ENCODE measurements at regions not wholly inside any gene's neighbourhood (a gene's known extent, or its start where the extent isn't known, plus 50 kb on each side); places are given as distances from the start of the nearest gene placed in this dataset.

GRCh38 chr5:6076341-6077239 lies 301.8 kb downstream of the MED10 start:
- TF ChIP-seq SUZ12 (IDR thresholded peaks at IDR 0.05; ENCODE audit: low read length) (no peak), CTCF (IDR thresholded peaks at IDR 0.05; ENCODE audit: control extremely low read depth in 1 of 3, insufficient read depth in 1 of 3, low read depth in 1 of 3, low read length in 3 of 3) (no peak), PHF8 (conservative IDR thresholded peaks at IDR 0.05; ENCODE audit: low read depth, low read length) (no peak), TAF1 (IDR thresholded peaks at IDR 0.05; ENCODE audit: low read depth, low read length) (no peak), POLR2A (IDR thresholded peaks at IDR 0.05; ENCODE audit: control extremely low read depth in 1 of 2, low read depth in 2 of 2, low read length in 2 of 2) (no peak), POLR2AphosphoS5 (IDR thresholded peaks at IDR 0.05; ENCODE audit: low read depth, low read length) (no peak), SIRT6 (IDR thresholded peaks at IDR 0.05; ENCODE audit: low read length) (no peak), TCF12 (IDR thresholded peaks at IDR 0.05; ENCODE audit: low read depth, low read length) (no peak), EZH2 (IDR thresholded peaks at IDR 0.05; ENCODE audit: low read depth, low read length, severe bottlenecking) (no peak), EP300 (IDR thresholded peaks at IDR 0.05; ENCODE audit: borderline replicate concordance in 1 of 2, low read depth in 2 of 2, low read length in 2 of 2) (no peak), KDM1A (IDR thresholded peaks at IDR 0.05; ENCODE audit: borderline replicate concordance, low read length) (no peak), POU5F1 (IDR thresholded peaks at IDR 0.05; ENCODE audit: low read depth, low read length) (no peak), JUN (IDR thresholded peaks at IDR 0.05; ENCODE audit: low read depth, low read length) (no peak)

Measured in H1 (cell line).